GM19043 (cell line): ENCODE measurements at regions not wholly inside any gene's neighbourhood (a gene's known extent, or its start where the extent isn't known, plus 50 kb on each side); places are given as distances from the start of the nearest gene placed in this dataset.
"Not testable (repeated sequence)": the region's sequence is repeated elsewhere in the genome, so short reads cannot be mapped to it uniquely, and the experiment has no call there.

Source experiments
- ATAC-seq: cut with Tn5 transposase; IDR thresholded peaks from one replicate; pipeline ENCODE4 v1.9.1; 2021; ENCODE audit warnings: low read depth; ENCODE audit not compliant: unreplicated experiment

GRCh38 chr2:62654876-62655359 lies 50.6 kb upstream of the EHBP1 start:
- no peak for ATAC-seq

GRCh38 chr2:62654423-62654791 lies 51.1 kb upstream of the EHBP1 start:
- no peak for ATAC-seq

DNA sequence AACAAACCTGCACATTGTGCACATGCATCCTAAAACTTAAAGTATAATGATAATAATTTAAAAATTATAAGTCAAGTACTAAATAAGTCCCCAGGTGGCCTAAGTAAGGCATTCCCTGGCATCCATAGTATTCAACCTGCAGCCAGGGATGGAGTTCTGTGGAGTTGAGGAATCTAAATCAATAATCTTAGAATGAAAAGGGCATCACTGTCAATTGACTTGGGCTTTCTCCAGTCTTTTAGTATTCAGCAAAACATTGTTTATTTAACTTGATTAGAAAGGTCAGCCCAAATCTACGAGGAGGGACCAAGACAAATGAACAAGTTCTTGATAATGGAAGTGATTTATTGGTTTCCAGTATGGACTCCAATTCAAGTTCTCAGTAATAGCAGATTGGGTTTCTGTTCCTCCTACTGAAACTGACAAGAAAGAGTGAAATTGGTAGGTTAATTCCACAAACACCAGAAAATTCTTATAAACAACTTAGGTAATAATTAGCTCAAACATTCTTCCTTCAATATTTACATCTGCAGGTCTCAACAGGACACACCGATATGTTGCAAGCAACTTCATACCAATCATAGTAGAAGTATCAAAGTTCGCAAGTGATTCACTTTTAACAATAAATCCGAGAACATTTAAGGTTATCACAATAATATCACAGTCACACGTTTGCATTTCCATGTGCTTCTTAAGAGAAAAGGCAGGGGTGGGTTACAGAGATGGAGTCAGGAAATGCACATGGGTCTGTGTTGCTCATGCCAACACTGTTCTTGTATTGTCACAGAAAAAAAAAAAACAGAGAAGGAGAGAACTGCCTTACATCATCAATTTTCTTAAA lies 51.7 kb upstream of the EHBP1 start:
- no peak for ATAC-seq

DNA sequence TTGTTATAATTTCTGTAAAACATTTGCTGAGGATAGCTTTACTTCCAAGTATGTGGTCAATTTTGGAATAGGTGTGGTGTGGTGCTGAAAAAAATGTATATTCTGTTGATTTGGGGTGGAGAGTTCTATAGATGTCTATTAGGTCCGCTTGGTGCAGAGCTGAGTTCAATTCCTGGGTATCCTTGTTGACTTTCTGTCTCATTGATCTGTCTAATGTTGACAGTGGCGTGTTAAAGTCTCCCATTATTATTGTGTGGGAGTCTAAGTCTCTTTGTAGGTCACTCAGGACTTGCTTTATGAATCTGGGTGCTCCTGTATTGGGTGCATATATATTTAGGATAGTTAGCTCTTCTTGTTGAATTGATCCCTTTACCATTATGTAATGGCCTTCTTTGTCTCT lies 56.4 kb upstream of the EHBP1 start:
- not testable (repeated sequence) for ATAC-seq

GRCh38 chr2:62643100-62643471 lies 62.4 kb upstream of the EHBP1 start:
- no peak for ATAC-seq

GRCh38 chr2:62642429-62643099 lies 62.9 kb upstream of the EHBP1 start:
- ATAC-seq: no peak

DNA sequence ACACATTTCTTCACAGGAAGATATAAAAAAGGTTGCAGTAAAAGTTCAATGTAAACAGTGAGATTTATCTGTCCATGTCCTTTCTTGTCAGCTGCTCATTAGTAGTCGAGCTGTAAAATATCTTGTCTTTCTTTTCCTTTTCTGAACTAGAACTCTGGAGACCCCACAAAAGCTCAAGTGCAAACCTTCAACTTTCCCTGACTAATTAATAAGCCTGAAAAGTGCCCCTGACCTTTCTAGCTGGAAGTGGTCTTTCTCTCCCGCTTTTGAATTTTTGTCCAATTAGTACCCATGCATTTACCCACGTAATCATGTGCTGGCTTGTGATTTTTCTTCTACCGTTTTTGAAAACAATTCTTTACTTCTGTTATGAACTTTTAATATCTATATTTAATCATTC lies 63.6 kb upstream of the EHBP1 start:
- ATAC-seq: no peak

GRCh38 chr2:62641410-62641843 lies 64.1 kb upstream of the EHBP1 start:
- ATAC-seq: no peak

DNA sequence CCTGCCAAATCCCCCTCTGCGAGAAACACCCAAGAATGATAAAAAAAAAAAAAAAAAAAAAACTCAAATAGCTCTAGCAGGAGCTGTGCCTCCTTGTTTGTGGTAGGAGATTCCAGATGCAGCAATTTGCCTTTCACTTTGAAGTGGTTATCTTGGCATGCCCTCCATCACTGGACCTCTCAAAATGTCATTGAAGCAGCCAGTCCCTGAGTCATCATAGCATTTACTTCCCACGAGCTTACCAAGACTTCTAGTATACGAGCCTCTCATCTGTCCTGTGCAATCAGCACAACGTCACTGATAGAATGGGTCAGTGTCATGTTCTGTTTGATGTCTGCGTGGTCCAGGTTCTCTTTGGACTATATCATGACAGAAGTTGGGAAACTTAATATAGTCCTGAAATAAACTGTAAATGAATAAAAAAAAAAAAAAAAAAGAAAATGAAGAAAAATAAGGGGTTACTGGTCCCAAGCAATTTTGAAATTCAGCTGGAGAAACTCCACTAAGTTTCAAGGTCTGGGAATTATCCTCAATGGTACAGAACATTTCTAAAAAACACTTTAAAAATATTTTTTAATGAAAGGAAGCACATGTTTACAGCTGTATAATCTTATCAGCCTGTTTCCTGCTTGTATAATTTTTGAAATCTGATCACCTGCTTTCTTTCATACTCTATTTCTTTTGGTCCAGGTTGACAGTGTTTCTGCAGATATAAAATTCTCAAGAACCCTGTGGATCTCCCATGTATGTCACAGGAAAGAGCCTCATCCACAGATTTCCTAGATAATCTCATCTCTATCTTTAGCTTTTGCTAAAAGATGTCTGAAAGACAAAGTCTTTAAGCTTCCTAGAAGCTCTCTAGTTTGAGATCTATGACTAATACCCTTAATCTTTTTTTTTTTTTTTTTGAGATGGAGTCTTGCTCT lies 74.1 kb upstream of the EHBP1 start:
- no peak for ATAC-seq

- not testable (repeated sequence) for ATAC-seq
Measured at GRCh38 chr2:62630206-62630605, 75.3 kb upstream of the EHBP1 start.

GRCh38 chr2:62629310-62629709 lies 76.2 kb upstream of the EHBP1 start:
- not testable (repeated sequence) for ATAC-seq

GRCh38 chr2:62627667-62628066 lies 77.8 kb upstream of the EHBP1 start:
- ATAC-seq: no peak

DNA sequence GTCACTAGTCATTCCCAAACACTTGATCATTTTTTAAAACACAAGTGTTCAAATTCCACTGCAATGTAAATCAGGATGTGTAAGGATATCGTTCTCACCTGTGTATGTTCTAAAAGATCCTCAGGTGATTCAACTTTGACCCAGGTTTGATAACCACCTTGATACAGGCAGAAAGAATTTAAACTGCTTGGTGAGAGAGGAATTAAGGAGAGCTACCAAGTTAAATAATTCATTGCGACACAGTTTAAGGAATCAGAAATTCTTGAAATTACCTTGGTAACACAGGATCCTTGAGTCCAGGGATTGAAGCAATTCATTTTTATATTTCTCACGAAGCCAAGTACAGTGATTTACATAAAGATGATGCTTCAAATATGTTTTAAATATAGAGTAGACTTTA lies 80.7 kb upstream of the EHBP1 start:
- ATAC-seq: no peak

GRCh38 chr2:62616486-62616885 lies 89.0 kb upstream of the EHBP1 start:
- ATAC-seq: not testable (repeated sequence)

DNA sequence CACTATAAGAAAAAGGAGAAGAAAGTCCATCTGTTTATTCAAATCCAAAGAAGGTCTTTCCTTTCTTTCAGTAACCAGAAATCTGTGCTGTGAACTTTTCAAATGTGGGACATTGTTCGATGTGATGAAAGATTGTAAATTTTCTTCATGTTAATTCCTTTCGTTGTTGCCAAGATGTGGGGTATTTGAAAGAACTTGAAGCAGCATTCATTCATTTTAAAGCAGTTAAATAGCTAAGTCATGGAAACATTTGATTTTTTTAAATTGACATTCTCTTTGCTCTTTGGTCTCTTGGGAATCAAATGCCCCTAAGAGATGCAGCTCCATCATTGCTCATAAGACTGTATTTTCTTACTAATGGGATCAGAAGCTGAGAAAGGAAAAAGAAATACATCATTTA lies 93.7 kb upstream of the EHBP1 start:
- no peak for ATAC-seq

GRCh38 chr2:62605471-62605870 lies 99.5 kb upstream of the TMEM17 start:
- not testable (repeated sequence) for ATAC-seq

DNA sequence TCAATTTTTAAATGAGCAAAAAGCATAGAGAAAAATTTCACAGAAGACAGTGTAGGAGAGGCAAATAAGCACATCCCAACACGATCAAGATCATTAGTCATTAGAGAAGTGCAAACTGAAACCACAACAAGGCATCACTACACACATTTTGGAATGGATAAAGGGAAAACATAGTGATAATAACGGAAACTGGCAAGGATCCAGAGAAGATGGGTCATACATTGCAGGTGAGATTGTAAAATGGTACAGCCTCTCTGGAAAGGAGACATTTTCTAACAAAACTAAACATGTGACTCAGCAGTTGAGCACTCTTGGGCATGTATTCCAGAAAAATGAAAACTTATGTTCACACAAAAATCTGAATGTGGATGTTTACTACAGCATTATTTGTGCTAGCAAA lies 98.3 kb upstream of the TMEM17 start:
- ATAC-seq: no peak

DNA sequence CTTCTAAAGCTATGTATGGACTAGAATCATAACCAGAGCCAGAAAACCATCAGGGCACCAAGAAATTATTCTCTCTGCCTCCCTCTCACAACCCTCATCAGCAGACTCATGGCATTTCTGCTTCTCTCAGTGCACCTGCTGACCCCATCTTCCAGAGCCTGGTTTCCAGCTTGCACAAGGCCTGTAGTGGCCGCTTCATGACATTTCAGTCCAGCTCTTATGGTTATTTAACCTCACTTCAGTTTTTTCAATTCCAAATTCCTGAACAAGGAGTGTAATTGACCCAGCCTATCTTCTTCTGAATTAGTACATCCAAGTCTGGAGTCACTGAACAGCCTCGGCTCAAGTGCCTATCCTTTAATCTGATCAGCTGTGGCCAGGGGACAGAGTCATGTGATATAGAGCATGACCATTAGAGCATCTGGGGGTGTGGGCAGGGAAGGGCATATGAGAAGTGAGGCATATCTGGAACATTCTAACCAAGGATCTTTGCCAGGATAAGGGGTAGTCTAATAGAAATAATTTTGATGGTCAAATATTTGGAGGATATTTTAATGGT lies 97.2 kb upstream of the TMEM17 start:
- no peak for ATAC-seq

GRCh38 chr2:62599674-62600410 lies 93.8 kb upstream of the TMEM17 start:
- ATAC-seq: not testable (repeated sequence)

DNA sequence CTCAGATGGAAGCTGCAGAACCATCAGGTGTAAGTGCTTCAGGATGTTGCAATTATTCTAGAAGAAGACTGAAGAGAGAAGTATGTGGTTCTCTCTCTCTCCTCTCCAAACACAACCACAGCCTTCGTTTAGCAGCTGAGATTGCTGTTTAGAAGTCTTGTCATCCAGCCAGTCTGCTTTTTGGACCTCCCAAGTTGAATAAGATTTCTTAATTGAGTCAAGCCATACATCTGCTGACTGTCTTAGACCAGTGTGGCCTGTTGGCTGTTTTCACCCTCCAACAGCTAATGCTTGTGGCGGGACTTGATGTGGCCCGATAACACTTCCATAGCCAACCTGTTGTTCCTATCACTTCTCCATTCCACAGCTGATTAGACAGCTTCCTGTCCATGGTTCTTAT lies 91.3 kb upstream of the TMEM17 start:
- no peak for ATAC-seq
